GM20431 (cell line): ENCODE measurements at regions not wholly inside any gene's neighbourhood (a gene's known extent, or its start where the extent isn't known, plus 50 kb on each side); places are given as distances from the start of the nearest gene placed in this dataset.
"Not testable (repeated sequence)": the region's sequence is repeated elsewhere in the genome, so short reads cannot be mapped to it uniquely, and the experiment has no call there.

Experiments used
- in situ Hi-C: fragments of 300-500 bp; cut with MseI, MboI; formaldehyde crosslinking; loops from one replicate; pipeline ENCODE4 v1.15.0; 2020; ENCODE audit warnings: low sequenced_read_pairs; ENCODE audit not compliant: unreplicated experiment

DNA sequence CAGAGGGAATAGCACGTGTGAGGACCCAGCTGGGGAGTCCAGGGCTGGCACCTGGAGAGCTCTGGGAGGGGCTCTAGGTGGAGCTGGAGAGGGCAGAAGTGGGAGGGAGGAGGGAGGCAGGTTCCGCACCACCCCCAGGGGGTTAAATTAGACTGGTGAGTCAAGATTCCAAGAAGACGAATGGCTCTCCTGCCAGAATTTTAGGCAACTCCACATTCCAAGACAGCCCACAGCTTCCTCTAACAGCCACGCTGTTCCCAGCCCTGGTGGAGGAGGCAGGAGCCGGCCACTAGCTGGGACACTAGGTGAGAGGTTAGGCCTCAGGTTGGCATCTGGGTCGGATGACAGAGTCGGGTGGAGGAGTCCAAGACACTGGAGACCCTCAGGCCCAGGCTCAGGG lies 60.2 kb downstream of the TFAP2C start:
- in situ Hi-C loops, result no loop called here

DNA sequence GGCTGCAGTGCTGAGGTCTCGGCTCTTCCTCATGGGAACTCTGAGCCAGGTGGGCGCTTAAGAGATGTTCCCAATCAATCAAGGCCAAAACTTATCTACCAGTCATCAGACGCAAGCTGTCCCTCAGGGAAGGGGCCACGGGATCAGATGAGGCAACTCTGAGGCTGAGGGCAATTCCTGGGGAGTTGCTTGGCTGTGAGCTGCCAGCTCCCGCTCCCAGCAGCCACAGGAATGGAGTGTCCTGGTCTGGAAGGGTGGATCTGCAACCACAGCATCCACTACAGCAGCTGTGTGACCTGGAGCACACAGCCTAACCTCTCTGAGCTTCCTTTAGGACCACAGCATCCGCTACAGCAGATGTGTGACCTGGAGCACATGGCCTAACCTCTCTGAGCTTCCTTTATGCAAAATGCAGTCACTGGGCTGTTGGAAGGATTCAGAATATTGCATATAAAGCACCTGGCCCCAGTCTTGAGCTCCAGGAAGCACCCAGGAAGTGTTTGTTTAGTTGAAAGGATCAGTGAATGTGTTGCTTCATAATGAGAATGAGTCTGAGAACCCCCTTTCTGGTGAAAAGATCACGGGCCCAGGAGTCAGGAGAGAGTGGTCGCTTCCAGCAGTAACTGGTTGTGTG lies 60.9 kb downstream of the TFAP2C start:
- in situ Hi-C loops, result no loop called here

DNA sequence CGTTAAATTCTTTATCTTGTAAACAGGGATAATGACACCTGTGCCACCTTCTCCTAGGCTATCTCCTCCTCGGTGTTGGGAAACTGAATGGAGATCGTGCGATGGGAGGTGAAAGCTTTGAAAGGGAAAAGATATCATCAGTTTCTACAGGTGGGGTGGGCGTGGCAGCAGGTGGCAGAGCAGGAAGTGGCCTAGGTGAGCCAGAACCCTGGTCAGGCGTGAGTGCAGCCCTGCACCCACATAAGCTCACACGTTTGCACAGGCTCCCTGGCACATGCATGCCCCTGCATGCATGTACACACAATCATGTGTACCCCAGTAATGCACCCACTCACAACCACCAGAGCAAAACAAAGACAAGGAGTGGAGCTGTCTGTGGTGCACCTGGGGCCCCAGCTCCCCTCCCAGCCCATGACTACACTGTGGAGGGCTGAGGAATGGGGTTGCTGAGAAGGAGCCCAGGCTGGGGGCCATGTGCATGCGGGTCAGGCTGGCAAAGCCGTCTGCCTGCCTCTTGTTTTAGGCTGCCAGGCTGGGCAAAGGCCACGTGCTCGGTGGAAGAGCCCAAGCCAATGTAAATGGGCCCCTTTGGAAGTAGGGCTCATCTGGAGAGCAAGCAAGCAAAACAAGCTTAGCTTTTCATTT lies 61.5 kb downstream of the TFAP2C start:
- in situ Hi-C loops, result no loop called here

DNA sequence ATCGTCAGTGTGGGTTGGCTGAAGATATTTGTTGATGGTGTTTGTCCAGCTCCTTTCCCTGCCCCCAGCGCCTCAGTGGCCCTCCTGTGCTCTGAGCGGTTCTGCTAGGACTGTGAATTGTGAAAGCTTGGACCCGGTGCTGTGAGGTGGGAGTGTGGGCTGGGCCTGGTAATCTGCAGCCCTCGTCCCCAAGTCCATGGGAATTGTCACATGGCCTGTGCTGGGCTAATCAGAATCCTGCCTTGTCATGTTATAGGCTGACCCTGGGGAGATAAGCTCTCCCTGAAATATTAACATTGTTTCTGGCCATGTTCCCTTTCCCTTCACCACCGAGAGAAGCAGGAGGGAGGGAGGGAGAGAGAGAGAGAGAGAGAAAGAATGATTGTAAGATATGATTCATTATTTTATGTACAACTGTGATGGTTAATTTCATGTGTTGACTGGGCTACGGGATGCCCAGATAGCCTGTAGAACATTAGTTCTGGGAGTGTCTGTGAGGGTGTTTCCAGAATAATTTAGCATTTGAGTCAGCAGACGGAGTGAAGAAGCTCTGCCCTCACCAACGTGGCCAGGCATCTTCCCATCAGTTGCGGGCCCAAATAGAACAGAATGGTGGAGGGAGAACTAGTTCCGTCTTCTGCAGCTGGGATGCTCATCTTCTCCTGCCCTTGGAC lies 62.4 kb downstream of the TFAP2C start:
- in situ Hi-C loops, result no loop called here

DNA sequence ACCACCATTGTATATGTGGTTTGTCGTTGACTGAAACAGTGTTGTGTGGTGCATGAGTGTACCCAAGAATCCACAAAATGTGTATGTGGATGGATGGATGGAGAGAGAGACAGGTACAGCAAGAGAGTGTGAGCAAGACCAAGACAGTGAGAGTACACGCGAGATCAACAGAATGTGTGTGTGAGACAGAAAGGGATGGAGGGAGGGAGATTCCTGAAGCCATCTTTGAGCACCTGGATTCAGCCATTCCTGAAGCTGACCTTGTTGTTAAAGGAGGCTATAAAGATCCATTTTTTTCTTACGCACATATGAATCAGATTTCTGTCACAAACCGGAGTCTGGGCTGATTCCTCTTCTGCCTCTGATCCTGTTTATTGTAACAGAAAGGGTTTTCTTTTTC lies 64.1 kb downstream of the TFAP2C start:
- in situ Hi-C loops, result no loop called here

DNA sequence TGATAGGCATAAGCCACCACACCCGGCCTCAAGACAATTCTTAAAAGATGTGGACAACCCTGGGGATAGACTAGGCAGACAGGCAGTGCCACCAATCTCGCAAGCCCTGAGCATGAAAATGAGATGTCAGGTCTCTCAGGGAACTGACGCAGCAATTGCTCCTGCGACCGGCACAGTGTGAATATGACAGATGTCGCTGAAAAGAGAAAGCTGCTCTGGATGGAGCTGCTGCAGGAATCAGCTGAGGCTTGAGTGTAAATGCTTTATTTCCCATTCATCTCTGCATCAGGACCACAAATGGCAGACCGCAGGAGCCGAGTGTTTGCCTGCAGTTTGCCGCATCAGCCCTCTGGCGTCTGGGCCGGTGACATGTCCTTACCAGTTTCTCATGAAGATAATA lies 68.4 kb downstream of the TFAP2C start:
- in situ Hi-C loops, result no loop called here

DNA sequence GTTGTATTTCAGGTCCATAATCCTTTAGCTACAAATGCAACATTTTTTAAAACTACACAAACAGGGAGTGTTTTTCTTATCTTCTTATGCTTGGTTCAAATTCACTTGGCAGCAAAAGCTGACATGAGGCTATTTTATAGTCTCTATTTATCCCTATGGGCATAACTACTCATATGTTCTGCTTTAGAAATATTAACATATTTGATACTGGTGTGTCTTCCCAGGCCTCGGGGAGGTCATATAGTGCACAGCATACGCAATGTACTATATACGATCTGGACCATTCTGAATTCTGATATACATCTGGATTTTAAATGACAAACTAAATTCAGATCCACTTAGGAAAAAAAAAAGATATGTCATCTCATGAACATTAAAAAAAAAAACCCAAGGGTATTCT lies 69.2 kb downstream of the TFAP2C start:
- in situ Hi-C loops, result no loop called here

DNA sequence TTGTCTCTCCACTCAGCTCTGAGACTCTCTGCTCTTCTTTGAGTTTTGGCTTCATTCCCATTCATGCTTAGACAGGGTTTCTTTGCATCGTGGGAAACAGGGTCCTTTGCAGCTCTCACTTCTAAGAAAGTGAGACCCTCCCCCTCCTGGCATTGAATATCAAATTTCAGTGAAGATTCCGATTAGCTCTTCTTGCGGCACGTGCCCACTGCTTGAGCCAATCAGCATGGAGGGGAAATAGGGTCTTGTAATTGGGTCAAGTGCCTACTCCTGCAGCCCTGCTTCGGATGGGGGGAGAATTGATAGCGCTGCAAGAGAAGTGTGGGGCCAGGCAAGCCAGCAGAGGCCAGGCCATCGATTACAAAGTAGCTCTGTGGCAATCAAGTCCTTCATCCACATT lies 69.6 kb downstream of the TFAP2C start:
- in situ Hi-C loops, result no loop called here

DNA sequence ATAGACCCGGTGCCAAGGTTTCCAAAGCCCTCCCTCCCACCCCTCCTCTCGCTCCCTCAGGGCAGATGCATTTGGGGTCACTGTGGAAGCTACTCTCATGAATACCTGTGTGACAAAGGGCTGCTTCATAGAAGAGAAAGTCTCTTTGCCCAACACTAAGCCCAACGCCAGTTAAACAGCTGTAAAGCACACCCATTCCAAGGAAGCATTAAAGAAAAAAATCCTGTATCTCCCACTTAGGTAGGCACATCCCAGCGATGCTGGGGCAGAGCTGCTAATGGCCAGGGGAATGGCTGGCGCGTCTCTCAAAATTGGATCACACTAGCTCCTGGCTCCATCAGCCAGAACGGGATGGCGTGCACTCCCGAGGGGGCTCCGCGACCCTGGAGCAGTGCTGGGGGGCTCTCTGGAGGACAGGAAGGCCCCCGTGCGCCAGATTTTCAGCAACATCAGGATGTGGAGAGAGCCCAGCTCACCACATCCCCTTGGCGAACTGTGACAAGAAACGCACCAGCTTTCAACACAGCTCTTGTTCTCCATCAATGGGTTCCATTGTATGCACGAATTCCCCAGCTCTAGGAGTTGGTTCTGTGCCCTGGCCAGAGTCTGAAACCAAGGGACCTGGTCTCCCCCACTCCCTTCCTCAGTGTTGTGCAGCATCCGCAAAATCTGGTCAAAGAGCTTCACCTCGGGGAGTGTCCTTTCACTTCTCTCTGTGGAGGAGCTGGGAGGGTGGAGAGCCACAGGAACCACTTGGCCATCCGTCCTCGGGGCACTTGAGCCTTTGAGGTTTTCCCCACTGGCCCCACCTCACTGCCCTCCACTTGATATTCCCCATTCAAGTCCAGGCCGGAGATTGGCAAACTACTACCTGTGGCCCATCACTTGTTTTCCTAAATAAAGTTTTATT lies 74.1 kb downstream of the TFAP2C start:
- in situ Hi-C loops, result no loop called here

DNA sequence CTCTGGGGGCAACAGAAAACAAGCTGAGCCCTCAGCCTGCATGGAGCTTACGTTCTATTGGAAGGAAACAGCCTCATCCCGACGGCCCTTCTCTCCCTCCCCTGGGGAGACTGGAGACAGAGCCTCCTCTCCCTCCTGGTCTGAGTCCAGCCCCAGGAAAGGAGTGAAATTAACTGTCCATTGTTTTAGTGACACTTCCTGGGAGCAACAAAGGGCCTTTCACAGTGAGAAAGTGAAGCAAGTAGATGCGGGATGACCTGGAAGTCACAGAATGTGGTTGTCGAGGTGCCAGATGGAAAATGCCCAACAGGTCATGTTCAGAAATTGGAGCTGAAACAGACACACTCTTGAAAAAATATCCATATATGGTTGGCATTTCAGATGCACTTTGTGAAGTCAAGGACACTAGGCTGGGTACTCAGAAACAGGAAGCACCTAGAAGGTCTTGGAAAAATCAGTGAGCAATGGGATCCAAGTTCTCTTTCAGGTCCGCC lies 77.8 kb downstream of the TFAP2C start:
- in situ Hi-C loops, result no loop called here

DNA sequence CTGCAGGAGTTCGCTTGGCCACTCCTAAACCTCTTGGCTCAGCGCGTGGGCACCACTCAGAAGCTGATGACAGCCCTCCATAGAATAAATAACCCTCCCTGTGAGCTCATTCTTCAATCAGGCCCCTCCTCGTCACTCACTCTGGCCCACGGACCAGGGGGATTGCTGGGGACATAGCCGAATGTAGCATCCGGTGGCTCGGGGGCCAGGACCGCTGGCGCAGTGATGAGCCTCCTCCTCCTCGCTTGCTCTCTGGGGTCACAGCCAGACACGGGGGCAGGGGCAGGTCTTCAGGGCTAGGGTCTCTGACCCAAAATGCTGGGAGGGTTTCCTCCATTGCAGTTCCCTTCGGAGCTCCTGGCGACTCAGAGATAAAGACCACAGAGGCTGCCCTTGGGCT lies 79.9 kb downstream of the TFAP2C start:
- in situ Hi-C loops, result no loop called here

DNA sequence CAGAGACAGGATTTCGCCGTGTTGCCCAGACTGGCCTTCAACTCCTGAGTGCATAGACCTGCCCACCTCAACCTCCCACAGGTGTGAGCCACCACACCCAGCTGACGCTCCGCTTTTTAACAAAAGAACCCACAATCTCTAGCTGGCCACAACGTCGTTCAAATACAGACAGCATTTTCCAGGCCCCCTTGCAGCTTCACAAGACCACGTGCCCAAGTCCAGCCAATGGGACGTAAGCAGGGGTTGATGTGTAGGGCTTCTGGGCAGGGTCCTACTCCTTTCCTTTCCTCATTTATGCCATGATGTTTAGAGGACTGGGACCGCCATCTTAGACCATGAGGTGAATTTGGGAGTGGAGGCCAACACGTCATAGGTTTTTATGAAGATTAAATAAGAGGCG lies 81.0 kb downstream of the TFAP2C start:
- in situ Hi-C loops, result no loop called here

DNA sequence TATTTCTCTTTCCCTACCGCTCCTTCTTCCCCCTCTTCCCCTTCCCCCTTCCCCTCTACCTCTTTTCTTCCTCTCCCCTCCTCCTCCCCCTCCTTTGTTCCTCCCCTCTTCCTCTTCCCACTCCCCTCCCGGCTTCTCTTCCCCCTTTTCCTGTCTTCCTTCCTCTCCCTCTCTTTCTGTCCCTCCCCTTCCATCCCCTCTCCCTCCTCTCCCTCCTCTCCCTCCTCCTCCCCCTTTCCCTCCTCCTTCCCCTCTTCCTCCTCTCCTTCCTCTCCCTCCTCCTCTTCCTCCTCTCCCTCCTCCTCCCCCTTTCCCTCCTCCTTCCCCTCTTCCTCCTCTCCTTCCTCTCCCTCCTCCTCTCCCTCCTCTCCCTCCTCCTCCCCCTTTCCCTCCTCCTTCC lies 81.5 kb downstream of the TFAP2C start:
- in situ Hi-C loops, result not testable (repeated sequence)

DNA sequence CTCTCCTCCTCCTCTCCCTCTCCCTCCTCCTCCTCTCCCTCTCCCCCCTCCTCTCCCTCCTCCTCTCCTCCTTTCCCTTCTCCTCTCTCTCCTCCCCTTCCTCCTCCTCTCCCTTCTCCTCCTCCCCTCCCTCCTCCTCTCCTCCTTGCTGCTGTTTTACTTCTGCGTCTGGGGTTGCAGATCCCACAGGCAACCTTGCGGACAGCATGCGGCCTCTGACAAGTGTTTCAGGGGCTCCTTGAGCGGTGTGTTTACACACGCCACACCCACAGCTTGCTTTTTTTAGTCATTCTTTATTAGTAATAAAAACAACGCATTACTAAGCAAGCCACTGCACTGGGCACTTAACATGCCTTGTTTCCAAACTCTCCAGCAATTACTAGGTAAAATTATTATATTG lies 81.9 kb downstream of the TFAP2C start:
- in situ Hi-C loops, result no loop called here

DNA sequence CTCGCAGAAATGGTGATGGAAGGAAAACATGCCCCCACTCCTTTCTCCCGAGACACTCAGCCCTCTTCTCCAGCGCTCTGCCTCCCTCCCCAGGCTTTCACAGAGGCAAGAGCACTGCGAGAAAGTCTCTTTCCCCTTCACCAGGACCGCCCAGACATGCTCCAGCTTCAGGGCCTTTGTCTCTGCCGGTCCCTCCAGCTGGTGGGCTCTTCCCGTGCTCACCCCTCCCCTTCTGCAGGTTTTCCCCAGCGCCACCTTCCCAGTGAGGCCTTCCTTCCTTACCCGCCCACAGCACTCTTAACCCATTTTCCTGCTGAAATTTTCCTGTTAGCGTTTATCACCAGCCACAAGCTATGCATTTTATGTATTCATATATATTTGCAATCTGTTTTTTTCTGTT lies 86.2 kb downstream of the TFAP2C start:
- in situ Hi-C loops, result no loop called here

DNA sequence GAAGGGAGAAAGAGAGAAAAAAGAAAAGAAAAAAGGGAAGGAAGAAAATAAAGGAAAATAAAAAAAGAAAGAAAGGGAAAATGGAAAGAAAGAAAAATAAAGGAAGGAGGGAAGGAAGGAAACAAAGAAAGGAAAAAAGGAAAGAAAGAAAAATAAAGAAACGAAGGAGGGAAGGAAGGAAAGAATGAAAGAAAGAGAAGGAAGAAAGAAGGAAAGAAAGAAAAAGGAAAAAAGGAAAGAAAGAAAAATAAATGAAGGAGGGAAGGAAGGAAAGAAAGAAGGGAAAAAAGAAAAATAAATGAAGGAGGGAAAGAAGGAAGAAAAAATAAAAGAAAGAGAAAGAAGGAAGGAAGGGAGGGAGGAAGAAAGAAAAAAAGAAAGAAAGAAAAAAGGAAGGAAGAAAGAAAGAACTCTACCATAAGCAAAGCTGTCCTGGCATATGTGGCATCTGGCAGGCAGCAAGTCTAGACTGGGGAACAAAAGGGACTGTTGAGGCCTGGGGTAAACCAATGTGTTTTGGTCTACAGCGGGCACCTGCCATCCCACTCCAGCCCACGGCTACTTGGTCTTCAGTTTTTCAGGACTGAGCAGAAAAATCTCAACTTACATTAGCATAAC lies 86.9 kb downstream of the TFAP2C start:
- in situ Hi-C loops, result no loop called here

DNA sequence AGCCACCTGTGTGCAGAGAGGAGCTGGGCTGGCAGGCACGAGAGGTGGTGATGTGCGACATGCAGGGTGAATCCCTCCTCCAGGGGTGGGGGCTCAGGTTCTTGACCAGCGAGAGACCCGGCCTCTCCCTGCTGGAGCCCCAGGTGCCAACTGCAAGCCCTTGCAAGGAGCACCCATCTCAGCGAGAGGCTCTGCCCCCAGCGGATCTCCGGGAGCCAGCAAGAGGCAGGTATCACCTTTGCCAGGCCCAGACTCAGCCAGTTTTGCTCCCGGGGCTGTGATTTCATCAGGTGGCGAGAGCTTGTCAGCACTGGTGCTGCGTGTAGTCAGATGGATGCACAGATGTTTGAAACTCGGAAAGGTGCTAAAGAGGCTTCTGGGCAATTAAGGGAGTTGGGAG lies 87.7 kb downstream of the TFAP2C start:
- in situ Hi-C loops, result no loop called here

DNA sequence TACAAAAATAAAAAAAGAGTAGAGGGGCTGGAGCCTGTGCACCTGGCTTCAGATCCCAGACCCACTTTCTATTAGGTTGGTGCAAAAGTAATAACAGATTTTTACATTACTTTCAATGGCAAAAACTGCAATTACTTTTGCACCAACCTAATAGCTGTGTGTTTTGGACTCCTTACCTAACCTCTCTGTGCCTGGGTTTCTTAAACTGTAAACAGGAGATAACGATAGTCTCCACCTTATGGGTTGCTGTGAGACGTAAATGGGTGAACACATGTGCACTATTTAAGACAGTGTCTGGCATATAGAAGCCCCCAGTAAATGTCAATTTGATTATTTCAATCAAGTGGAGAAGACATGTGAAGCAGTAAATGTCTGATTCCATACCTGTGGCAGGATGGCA lies 89.7 kb downstream of the TFAP2C start:
- in situ Hi-C loops, result no loop called here

DNA sequence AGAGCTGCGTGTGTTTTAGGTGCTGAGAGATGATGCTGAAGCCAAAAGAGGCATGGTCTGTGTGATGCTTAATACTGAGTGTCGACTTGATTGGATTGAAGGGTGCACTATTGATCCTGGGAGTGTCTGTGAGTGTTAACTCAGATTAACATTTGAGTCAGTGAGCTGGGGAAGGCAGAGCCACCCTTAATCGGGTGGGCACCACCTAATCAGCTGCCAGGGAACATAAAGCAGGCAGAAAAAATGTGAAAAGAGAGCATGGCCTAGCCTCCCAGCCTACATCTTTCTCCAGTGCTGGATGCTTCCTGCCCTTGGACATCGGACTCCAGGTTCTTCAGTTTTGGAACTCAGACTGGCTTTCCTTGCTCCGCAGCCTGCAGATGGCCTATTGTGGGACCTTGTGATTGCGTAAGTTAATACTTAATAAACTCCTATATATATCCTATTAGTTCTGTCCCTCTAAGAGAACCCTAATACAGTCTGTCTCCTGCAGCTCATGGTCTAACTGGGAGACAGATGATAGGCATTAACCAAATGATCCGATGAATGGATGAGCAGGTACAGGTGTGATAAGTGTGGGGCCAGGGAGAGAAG lies 91.6 kb downstream of the TFAP2C start:
- in situ Hi-C loops, result no loop called here

DNA sequence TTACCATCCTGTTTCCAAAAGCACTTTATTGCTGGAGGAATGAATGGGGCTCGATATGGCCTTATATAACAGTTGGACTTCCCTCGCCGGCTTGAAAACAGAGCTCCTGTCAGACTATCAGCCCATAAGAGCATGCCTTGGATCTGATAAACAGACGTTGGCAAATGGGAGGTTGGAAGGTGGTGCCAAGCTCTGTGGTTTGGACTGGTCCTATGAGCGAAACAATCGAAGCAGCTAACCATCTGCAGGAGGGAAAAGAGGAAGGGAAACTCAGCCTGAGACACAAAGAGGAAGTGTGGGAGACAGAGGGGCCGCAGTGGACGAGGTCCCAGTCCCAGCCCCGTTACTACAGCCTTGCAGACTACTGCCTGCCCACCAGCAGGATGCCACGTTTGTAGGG lies 92.9 kb downstream of the TFAP2C start:
- in situ Hi-C loops, result no loop called here
